ENCODE measurements at regions not wholly inside any gene's neighbourhood (a gene's known extent, or its start where the extent isn't known, plus 50 kb on each side); places are given as distances from the start of the nearest gene placed in this dataset.

GRCh38 chr5:42950456-42951292, 89.4 kb downstream of the ANXA2R start:
- intact Hi-C loops (cut with DNase I): loop anchor here (10.0 kb wide), 1 partner anchor 84 kb away; no protein-coding TSS in a partner anchor

GRCh38 chr5:42950116-42950455, 90.0 kb downstream of the ANXA2R start:
- H3K27ac ChIP-seq (replicated peaks in 1 of 4): peak overlapping the region; percentile 74 to 89 (median 83)
- TF ChIP-seq POLR2A (IDR thresholded peaks at IDR 0.05; ENCODE audit: low read depth) (no peak), EP300 (IDR thresholded peaks at IDR 0.05) (no peak), CTCF (IDR thresholded peaks at IDR 0.05) (no peak), POLR2AphosphoS5 (IDR thresholded peaks at IDR 0.05) (no peak)
- H3K36me3 ChIP-seq: no peaks in the 10 kb centered on the region
- peaks cover 0 to 99% (median 61%) of the 10 kb centered on the region in 4 donors for H3K27me3 ChIP-seq
- H3K4me3 ChIP-seq: peak overlapping the region; percentile 51 to 63 (median 55)
- intact Hi-C loops (cut with DNase I): loop anchor here (10.0 kb wide), 1 partner anchor 85 kb away; no protein-coding TSS in a partner anchor
- H3K9me3 ChIP-seq: peaks cover 0 to 11% (median 0%) of the 10 kb centered on the region in 4 donors
- H3K4me1 ChIP-seq: peaks cover 24 to 43% (median 40%) of the 10 kb centered on the region in 4 donors
- DNase-seq (ENCODE audit: extremely low spot score): no peak
- WGBS: 22% methylated on average over 7 of the region's 7 CpGs

More at GRCh38 chr5:42950456-42951292, 89.4 kb downstream of the ANXA2R start:
- DNase-seq (ENCODE audit: extremely low spot score): no peak
- Histone ChIP-seq H3K36me3 (no peaks in the 10 kb centered on the region), H3K27me3 (peaks cover 0 to 99% (median 61%) of the 10 kb centered on the region in 4 donors), H3K27ac (replicated peaks in 1 of 4) (peak overlapping the region; percentile 74 to 89 (median 83)), H3K4me1 (peaks cover 24 to 43% (median 40%) of the 10 kb centered on the region in 4 donors), H3K9me3 (peaks cover 0 to 11% (median 0%) of the 10 kb centered on the region in 4 donors), H3K4me3 (peak overlapping the region; percentile 51 to 63 (median 55))
- TF ChIP-seq POLR2A (IDR thresholded peaks at IDR 0.05; ENCODE audit: low read depth) (no peak), CTCF (IDR thresholded peaks at IDR 0.05) (no peak), POLR2AphosphoS5 (IDR thresholded peaks at IDR 0.05) (peak; percentile 70 to 85), EP300 (IDR thresholded peaks at IDR 0.05) (no peak)
- WGBS: 1% methylated on average over 21 of the region's 46 CpGs

GRCh38 chr5:42949348-42950115, 90.6 kb downstream of the ANXA2R start:
- intact Hi-C loops (cut with DNase I): loop anchor here (10.0 kb wide), 1 partner anchor 85 kb away; no protein-coding TSS in a partner anchor
- Histone ChIP-seq H3K36me3 (no peaks in the 10 kb centered on the region), H3K27ac (replicated peaks in 1 of 4) (peak overlapping the region; percentile 74 to 89 (median 83)), H3K4me1 (peaks cover 28 to 43% (median 40%) of the 10 kb centered on the region in 4 donors), H3K4me3 (peak overlapping the region; percentile 41 to 56 (median 52)), H3K27me3 (peaks cover 0 to 100% (median 64%) of the 10 kb centered on the region in 4 donors), H3K9me3 (peaks cover 0 to 10% (median 0%) of the 10 kb centered on the region in 4 donors)
- TF ChIP-seq EP300 (IDR thresholded peaks at IDR 0.05) (no peak), POLR2A (IDR thresholded peaks at IDR 0.05; ENCODE audit: low read depth) (no peak), CTCF (IDR thresholded peaks at IDR 0.05) (peak in 1 of 3 experiments; percentile 38), POLR2AphosphoS5 (IDR thresholded peaks at IDR 0.05) (peak; percentile 40 to 53)
- 5% methylated on average over 33 of the region's 33 CpGs for WGBS
- no peak for DNase-seq (ENCODE audit: extremely low spot score)

- WGBS: 23% methylated on average over 10 of the region's 10 CpGs
- Histone ChIP-seq H3K4me1 (peaks cover 31 to 48% (median 44%) of the 10 kb centered on the region in 4 donors), H3K36me3 (no peaks in the 10 kb centered on the region), H3K27ac (replicated peaks in 1 of 4) (peak overlapping the region in 3 of 4 donors; percentile 81 to 89 (median 85)), H3K27me3 (peaks cover 0 to 100% (median 66%) of the 10 kb centered on the region in 4 donors), H3K4me3 (peak overlapping the region; percentile 41 to 56 (median 52)), H3K9me3 (peaks cover 0 to 6% (median 0%) of the 10 kb centered on the region in 4 donors)
- intact Hi-C loops (cut with DNase I): no loop called here
- DNase-seq (ENCODE audit: extremely low spot score): no peak
- TF ChIP-seq POLR2A (IDR thresholded peaks at IDR 0.05; ENCODE audit: low read depth): no peak
- no peak for TF ChIP-seq EP300 (IDR thresholded peaks at IDR 0.05)
- TF ChIP-seq POLR2AphosphoS5 (IDR thresholded peaks at IDR 0.05): no peak
- no peak for TF ChIP-seq CTCF (IDR thresholded peaks at IDR 0.05)
These were observed 91.2 kb downstream of the ANXA2R start for GRCh38 chr5:42948961-42949347.
